GM21529 (cell line): ENCODE measurements at regions not wholly inside any gene's neighbourhood (a gene's known extent, or its start where the extent isn't known, plus 50 kb on each side); places are given as distances from the start of the nearest gene placed in this dataset.
"Not testable (repeated sequence)": the region's sequence is repeated elsewhere in the genome, so short reads cannot be mapped to it uniquely, and the experiment has no call there.

Experiments
- ATAC-seq: cut with Tn5 transposase; IDR thresholded peaks from one replicate; pipeline ENCODE4 v1.9.1; 2021; ENCODE audit not compliant: unreplicated experiment

DNA sequence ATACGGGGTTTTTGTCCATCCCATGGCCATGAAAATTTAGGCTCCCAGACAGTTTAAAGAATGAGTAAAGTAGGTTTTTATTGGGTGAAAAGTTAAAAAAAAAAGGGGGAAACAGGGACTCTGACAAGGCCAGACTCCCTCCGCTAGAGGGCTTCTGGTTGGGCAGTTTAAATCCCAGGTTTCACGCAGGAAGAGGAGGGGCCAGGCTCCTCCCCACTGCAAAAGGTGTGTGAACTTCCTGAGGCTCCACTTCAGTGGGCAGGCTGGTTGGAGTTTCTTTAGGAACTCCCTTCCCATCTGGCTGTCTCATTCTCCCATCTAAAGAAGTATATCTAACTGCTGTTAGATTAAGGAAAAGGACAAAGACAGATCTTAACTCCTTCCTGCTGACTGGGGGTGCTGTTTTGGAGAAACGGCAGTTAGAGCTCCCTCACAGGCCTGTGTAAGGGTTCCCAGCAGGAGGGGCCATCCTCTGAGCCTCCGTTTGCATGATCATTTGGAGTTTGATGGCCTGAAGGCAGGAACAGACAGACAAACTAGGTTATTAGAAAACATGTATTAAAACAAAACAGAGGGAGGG is 1160.7 kb downstream of the CNTNAP5 start:
- no peak for ATAC-seq

GRCh38 chr2:125207431-125207830 is 1182.3 kb downstream of the CNTNAP5 start:
- no peak for ATAC-seq

- no peak for ATAC-seq
These were observed 1191.2 kb downstream of the CNTNAP5 start for GRCh38 chr2:125216321-125216720.

DNA sequence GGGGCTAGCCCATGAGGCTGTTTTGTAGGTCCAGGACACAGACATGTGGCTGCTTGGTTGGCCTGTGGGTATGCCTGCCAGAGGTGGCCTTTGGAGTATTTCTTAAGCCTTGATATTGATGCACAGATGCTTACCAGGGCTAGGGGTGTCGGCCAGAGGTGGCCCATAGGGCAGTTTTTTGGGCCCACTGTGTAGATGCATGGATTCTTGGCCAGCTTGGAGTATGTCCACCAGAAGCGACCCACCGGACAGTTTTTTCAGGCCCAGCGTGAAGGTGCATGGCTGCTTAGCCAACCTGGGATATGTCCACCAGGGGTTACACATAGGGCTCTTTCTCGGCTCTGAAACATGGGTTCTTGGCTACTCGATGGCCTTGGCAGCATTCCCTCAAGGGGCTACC is 1199.1 kb downstream of the CNTNAP5 start:
- ATAC-seq, result no peak

- ATAC-seq, result no peak
These were observed 1199.7 kb downstream of the CNTNAP5 start for GRCh38 chr2:125224830-125225229.

GRCh38 chr2:125227843-125228392 is 1202.8 kb downstream of the CNTNAP5 start:
- no peak for ATAC-seq

DNA sequence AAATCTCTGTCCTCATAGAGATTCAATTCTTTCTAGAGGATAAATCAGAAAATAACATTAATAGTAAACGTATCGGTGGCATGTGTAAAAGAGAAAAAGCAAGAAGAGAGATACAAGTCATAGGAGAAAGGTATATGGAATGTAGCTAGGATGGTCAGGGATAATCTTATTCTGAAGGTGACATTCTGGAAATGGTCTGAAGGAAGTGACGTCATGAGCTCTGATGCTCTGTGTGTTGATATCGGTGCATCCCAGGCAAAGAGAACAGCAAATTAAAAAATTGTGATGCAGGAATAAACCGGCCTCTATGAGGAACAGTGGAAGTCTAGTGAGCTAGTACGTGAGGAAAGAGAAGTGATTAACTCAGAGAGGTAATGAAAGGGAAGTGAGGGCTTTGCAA is 1215.8 kb downstream of the CNTNAP5 start:
- no peak for ATAC-seq

DNA sequence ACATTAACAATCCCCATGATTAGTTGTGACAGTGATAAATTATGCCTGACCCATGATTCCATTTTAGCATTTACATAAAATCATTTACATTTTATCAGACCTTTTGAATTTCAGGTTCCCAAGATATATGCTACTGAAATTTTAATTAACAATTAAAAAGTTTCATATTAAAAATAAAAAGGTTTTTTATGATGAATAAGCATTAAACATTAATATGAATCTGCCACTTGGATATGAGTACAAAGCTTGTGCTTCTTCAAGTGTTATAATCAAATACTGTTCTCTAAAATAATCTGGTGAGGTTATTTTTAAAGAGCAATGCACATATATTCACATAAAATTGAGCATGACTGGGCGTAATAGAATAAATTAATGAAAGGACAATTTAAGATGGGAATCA is 1218.0 kb downstream of the CNTNAP5 start:
- ATAC-seq, result no peak

- ATAC-seq, result no peak
These were observed 1228.9 kb downstream of the CNTNAP5 start for GRCh38 chr2:125254010-125254409.

DNA sequence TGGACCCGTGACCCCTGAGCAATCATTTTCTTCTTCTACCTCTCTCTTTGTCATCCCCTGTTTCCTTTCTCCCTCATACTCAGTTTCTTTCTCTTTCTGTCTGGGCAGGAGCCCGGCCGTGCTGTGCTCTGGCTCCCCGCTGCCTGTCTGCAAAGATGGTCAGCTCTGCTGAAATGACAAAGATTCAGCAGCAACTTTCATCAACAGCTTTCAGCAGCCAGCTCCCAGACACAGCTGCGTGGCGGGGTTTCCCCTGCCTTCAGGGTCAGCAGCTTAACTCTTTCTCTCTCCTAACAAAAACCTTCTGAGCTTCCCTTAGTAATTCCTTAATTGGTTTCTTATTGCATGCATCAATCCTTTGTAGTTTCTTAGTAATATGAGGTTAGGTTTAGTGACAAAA is 1234.4 kb downstream of the CNTNAP5 start:
- no peak for ATAC-seq

DNA sequence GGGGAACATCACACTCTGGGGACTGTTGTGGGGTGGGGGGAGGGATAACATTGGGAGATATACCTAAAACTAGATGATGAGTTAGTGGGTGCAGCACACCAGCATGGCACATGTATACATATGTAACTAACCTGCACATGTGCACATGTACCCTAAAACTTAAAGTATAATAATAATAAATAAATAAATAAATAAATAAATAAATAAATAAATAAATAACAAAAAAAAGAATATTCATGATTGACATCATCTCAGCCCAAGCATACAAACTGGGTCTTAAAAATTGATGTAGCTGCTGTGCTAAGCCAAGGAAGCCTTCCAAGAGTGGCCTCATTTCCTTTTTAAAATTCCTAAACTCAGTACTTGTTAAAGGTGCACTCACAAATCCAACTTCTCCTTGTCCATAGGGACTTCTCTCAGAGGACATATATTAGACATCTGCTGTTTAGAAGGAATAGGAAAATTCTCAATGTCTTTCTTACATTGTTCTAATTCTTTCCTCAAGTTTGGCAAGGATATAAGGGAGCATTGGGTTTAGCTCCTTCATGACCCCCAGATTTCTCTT is 1235.4 kb downstream of the CNTNAP5 start:
- ATAC-seq, result not testable (repeated sequence)

GRCh38 chr2:125264453-125264852 is 1239.4 kb downstream of the CNTNAP5 start:
- no peak for ATAC-seq

- ATAC-seq, result no peak
These were observed 1242.6 kb downstream of the CNTNAP5 start for GRCh38 chr2:125267683-125268082.

GRCh38 chr2:125272651-125273050 is 1247.6 kb downstream of the CNTNAP5 start:
- no peak for ATAC-seq

DNA sequence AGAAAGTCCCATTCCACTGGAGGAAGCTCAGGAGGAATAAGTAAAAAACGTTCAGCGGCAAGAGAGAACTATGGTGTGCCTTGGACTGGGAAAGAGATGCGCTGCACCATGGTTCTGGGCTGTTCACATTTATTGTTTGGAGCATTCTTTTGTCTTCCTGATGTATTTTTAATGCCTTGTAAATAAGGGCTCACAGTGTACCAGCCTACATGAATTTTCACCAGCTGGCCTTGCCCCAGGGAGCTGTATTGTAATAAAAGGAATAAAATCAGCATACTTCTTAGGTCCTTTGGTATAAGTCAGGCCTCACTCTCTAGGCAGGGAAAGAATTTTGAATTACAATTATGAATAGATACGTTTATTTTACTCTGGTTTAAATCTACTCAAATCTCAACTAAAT is 1249.6 kb downstream of the CNTNAP5 start:
- ATAC-seq, result no peak

DNA sequence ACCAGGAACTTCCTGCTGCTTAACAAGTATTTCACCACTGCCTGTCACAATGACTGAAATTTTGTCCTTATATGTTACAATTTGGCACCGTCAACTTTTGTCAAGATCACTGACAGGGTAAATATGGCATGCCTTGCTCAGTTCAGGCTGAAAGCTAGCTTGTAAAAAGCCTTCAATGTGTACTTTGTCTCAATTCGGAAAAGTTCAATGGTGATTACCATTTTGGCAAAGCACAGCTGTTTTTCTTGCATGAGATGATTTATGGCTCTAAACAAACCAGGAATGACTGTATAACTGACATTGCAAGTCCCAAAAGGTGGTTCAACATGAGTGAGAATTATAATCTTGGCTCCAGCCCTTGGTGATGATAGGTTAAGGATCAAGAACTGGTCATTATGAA is 1255.2 kb downstream of the CNTNAP5 start:
- no peak for ATAC-seq

- no peak for ATAC-seq
These were observed 1256.2 kb downstream of the CNTNAP5 start for GRCh38 chr2:125281242-125281641.

DNA sequence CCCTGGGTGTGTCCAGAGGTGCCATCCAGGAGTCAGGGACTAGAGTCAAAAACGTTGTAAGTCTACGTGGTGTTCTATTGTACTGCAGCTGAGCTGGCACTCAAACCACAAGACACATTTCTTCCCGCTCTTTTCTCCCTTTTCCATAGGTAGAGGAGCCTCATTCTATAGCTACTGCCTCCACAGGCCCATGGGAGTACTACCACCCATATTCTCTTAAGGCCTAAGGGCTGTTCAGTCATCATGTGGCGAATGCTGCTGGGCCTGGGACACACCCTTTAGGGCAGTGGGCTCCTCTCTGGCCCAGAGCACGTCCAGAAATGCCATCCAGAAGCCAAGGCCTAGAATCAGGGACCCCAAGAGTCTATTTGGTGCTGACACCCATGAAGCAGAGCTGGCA is 1271.7 kb downstream of the CNTNAP5 start:
- ATAC-seq, result no peak

DNA sequence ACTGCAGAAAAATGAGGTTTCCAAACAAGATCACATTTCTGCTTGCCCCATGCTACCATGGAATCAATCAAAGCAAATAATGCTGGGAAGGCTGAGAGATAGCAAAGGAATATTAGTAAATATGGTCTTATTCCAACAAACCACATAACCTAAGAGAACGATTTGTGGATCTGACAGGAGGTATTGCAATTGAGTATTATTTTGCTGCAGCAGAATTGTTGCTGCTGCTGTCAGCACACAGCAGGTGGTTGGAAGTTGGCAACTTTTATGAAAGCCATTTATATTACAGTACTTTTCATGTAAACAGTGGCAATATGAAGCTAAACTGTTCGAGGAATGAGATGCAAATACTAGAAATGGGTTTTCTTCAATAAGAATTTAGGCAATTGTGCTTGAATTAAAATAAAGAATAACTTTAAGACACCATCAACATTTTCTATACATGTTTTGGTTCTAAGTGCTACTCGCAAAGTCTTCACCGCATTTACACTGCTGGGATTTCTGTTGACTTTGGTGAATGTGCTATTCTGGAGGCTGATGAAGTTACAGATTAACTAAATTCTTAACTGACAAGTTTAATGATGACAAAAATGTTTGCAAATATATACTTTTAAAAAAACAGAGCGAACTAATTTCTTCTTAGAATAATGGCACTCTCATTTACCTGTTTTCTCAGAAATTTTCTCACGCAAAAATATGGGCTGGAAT is 1285.7 kb downstream of the CNTNAP5 start:
- no peak for ATAC-seq

- ATAC-seq, result no peak
These were observed 1287.3 kb downstream of the CNTNAP5 start for GRCh38 chr2:125312342-125312741.

GRCh38 chr2:125313806-125314205 is 1288.7 kb downstream of the CNTNAP5 start:
- ATAC-seq, result no peak

GRCh38 chr2:125318740-125319139 is 1293.7 kb downstream of the CNTNAP5 start:
- ATAC-seq, result no peak
